WTC11 (cell line): ENCODE measurements at regions not wholly inside any gene's neighbourhood (a gene's known extent, or its start where the extent isn't known, plus 50 kb on each side); places are given as distances from the start of the nearest gene placed in this dataset.
A peak's percentile ranks its signal among the peaks of the same experiment; 100 is the strongest.

Experiments
- ATAC-seq: fragments of 200-7000 bp; cut with Tn5 transposase; 2 replicates; pipeline ENCODE4 v1.10.0; 2021; ENCODE audit warnings: mild to moderate bottlenecking, moderate library complexity
- CTCF ChIA-PET: fragments of 300-600 bp; sonication (Branson Sonifier 250); formaldehyde crosslinking; loops from one replicate; lab custom pipeline; 2021; ENCODE audit warnings: antibody characterized with exemption; lab: Charles Lee
- POLR2A ChIA-PET: fragments of 350-600 bp; sonication (Branson Sonifier 250); formaldehyde crosslinking; loops from one replicate; lab custom pipeline; 2021; ENCODE audit warnings: antibody characterized with exemption; lab: Charles Lee
- DNase-seq: peaks from one replicate; pipeline ENCODE4 v3.0.0; 2021; ENCODE audit warnings: low spot score
- H3K27ac Mint-ChIP-seq: 2 replicates; pipeline ENCODE4 v1.8.0; 2021; ENCODE audit warnings: mixed read lengths
- H3K27me3 Mint-ChIP-seq: 2 replicates; pipeline ENCODE4 v1.8.0; 2021; ENCODE audit warnings: low read depth, mild to moderate bottlenecking, moderate library complexity, mixed read lengths
- H3K36me3 Mint-ChIP-seq: 2 replicates; pipeline ENCODE4 v1.8.0; 2021; ENCODE audit warnings: mixed read lengths
- H3K4me1 Mint-ChIP-seq: 2 replicates; pipeline ENCODE4 v1.8.0; 2022; ENCODE audit warnings: mixed read lengths
- H3K4me3 Mint-ChIP-seq: 2 replicates; pipeline ENCODE4 v1.8.0; 2021; ENCODE audit warnings: mild to moderate bottlenecking, moderate library complexity, mixed read lengths
- H3K9me3 Mint-ChIP-seq: 2 replicates; pipeline ENCODE4 v1.8.0; 2021; ENCODE audit warnings: mixed read lengths
- AR ChIP-seq: fragments of 250-450 bp; sonication (Bioruptor Pico); IDR thresholded peaks from 2 replicates; pipeline ENCODE4 v1.9.0; 2021; ENCODE audit warnings: mild to moderate bottlenecking
- ATF6 ChIP-seq: sonication (generic); formaldehyde crosslinking; IDR thresholded peaks from 2 replicates; pipeline ENCODE4 v1.8.1; 2023; ENCODE audit warnings: mild to moderate bottlenecking, missing genetic modification reagents
- ELF4 ChIP-seq: sonication (generic); formaldehyde crosslinking; IDR thresholded peaks from 2 replicates; pipeline ENCODE4 v1.8.1; 2022; ENCODE audit warnings: low read depth, mild to moderate bottlenecking, moderate library complexity, missing genetic modification reagents
- ESRRA ChIP-seq: sonication (generic); formaldehyde crosslinking; IDR thresholded peaks from 2 replicates; pipeline ENCODE4 v1.8.1; 2022; ENCODE audit warnings: mild to moderate bottlenecking, missing genetic modification reagents, borderline replicate concordance
- FOXP1 ChIP-seq: sonication (generic); formaldehyde crosslinking; IDR thresholded peaks from 2 replicates; pipeline ENCODE4 v1.8.0; 2022; ENCODE audit warnings: missing genetic modification reagents, mild to moderate bottlenecking, moderate library complexity, borderline replicate concordance
- GRHL2 ChIP-seq: fragments of 250-450 bp; sonication (Bioruptor Pico); IDR thresholded peaks from 2 replicates; pipeline ENCODE4 v1.8.0; 2022; ENCODE audit warnings: mild to moderate bottlenecking, moderate library complexity; ENCODE audit not compliant: insufficient replicate concordance, severe bottlenecking
- HMGXB4 ChIP-seq: sonication (generic); formaldehyde crosslinking; IDR thresholded peaks from 2 replicates; pipeline ENCODE4 v1.8.1; 2023; ENCODE audit warnings: mild to moderate bottlenecking, moderate library complexity, missing genetic modification reagents
- JAZF1 ChIP-seq: fragments of 250-450 bp; sonication (Bioruptor Pico); IDR thresholded peaks from 2 replicates; pipeline ENCODE4 v1.9.0; 2021; ENCODE audit warnings: moderate library complexity, mild to moderate bottlenecking, inconsistent platforms
- MXD4 ChIP-seq: fragments of 250-450 bp; sonication (Bioruptor Pico); IDR thresholded peaks from 2 replicates; pipeline ENCODE4 v1.8.0; 2021; ENCODE audit warnings: mild to moderate bottlenecking, moderate library complexity, borderline replicate concordance
- NFYB ChIP-seq: sonication (generic); formaldehyde crosslinking; conservative IDR thresholded peaks from 2 replicates; pipeline ENCODE4 v1.8.0; 2022; ENCODE audit warnings: low read depth, missing genetic modification reagents
- PREB ChIP-seq: sonication (generic); formaldehyde crosslinking; IDR thresholded peaks from 2 replicates; pipeline ENCODE4 v1.8.1; 2022; ENCODE audit warnings: mild to moderate bottlenecking, missing genetic modification reagents, moderate library complexity, borderline replicate concordance
- RORB ChIP-seq: fragments of 250-450 bp; sonication (Bioruptor Pico); IDR thresholded peaks from 2 replicates; pipeline ENCODE4 v1.9.0; 2021; ENCODE audit warnings: mild to moderate bottlenecking
- SMAD4 ChIP-seq: sonication (generic); formaldehyde crosslinking; IDR thresholded peaks from 2 replicates; pipeline ENCODE4 v1.8.0; 2022; ENCODE audit warnings: mild to moderate bottlenecking, missing genetic modification reagents
- SOX15 ChIP-seq: fragments of 250-450 bp; sonication (Bioruptor Pico); IDR thresholded peaks from 2 replicates; pipeline ENCODE4 v1.9.0; 2021; ENCODE audit warnings: mild to moderate bottlenecking
- ZMAT4 ChIP-seq: fragments of 250-450 bp; sonication (Bioruptor Pico); IDR thresholded peaks from 2 replicates; pipeline ENCODE4 v1.9.0; 2021; ENCODE audit warnings: mild to moderate bottlenecking
- ZNF219 ChIP-seq: sonication (generic); formaldehyde crosslinking; IDR thresholded peaks from 2 replicates; pipeline ENCODE4 v1.8.0; 2023; ENCODE audit warnings: missing genetic modification reagents, mild to moderate bottlenecking, borderline replicate concordance
- ZNF263 ChIP-seq: sonication (generic); formaldehyde crosslinking; IDR thresholded peaks from 2 replicates; pipeline ENCODE4 v1.8.1; 2022; ENCODE audit warnings: low read depth, mild to moderate bottlenecking, moderate library complexity, missing genetic modification reagents
- ZNF423 ChIP-seq: fragments of 250-450 bp; sonication (Bioruptor Pico); IDR thresholded peaks from 2 replicates; pipeline ENCODE4 v2.1.2; 2022; ENCODE audit warnings: mild to moderate bottlenecking, moderate library complexity
- ZSCAN18 ChIP-seq: fragments of 250-450 bp; sonication (Bioruptor Pico); IDR thresholded peaks from 2 replicates; pipeline ENCODE4 v2.1.2; 2022; ENCODE audit warnings: mild to moderate bottlenecking, moderate library complexity

- ATAC-seq (no peak), DNase-seq (peak; percentile 0)
- no peak for TF ChIP-seq ELF4 (CRISPR knock-in tag)
- no peak for TF ChIP-seq FOXP1 (CRISPR knock-in tag)
- no peak for TF ChIP-seq ZNF219 (CRISPR knock-in tag)
- no peak for TF ChIP-seq SOX15 (CRISPR knock-in tag)
- TF ChIP-seq MXD4 (CRISPR knock-in tag), result no peak
- TF ChIP-seq ZNF423 (CRISPR knock-in tag), result no peak
- TF ChIP-seq SMAD4 (CRISPR knock-in tag), result no peak
- TF ChIP-seq GRHL2 (CRISPR knock-in tag), result no peak
- H3K4me1 Mint-ChIP-seq, result peaks cover 9% of the 10 kb centered on the region
- peaks cover 18% of the 10 kb centered on the region for H3K9me3 Mint-ChIP-seq
- ChIA-PET POLR2A (no interaction called here), CTCF (interaction anchor here (0.6 to 0.9 kb wide), 2 partner anchors 20 to 150 kb away, joined by 3 read pairs; no protein-coding TSS in a partner anchor)
- no peak overlapping the region for H3K4me3 Mint-ChIP-seq
- H3K27ac Mint-ChIP-seq, result no peak overlapping the region
- H3K27me3 Mint-ChIP-seq, result peaks cover 6% of the 10 kb centered on the region; the same call in 1 of the 2 replicates
- peaks cover 13% of the 10 kb centered on the region for H3K36me3 Mint-ChIP-seq
These were observed 115.9 kb downstream of the CPZ start for GRCh38 chr4:8708401-8709021.

GRCh38 chr4:8707045-8707781 is 114.6 kb downstream of the CPZ start:
- no peak overlapping the region for H3K4me3 Mint-ChIP-seq
- peak; percentile 10 for DNase-seq
- H3K4me1 Mint-ChIP-seq, result peaks cover 9% of the 10 kb centered on the region

More at GRCh38 chr4:8707045-8707781, 114.6 kb downstream of the CPZ start:
- H3K27me3 Mint-ChIP-seq, result no peaks in the 10 kb centered on the region
- no peak for ATAC-seq
- H3K9me3 Mint-ChIP-seq, result peaks cover 5% of the 10 kb centered on the region
- ChIA-PET CTCF (interaction anchor here (0.9 to 4.0 kb wide), 4 partner anchors 19 to 149 kb away, joined by 3 to 23 read pairs (median 4); no protein-coding TSS in a partner anchor), POLR2A (no interaction called here)
- no peak overlapping the region for H3K27ac Mint-ChIP-seq
- TF ChIP-seq HMGXB4 (CRISPR knock-in tag), result no peak
- TF ChIP-seq ZSCAN18 (CRISPR knock-in tag), result no peak
- TF ChIP-seq ZMAT4 (CRISPR knock-in tag), result no peak
- no peak for TF ChIP-seq RORB (CRISPR knock-in tag)
- no peak for TF ChIP-seq ATF6 (CRISPR knock-in tag)
- no peak for TF ChIP-seq NFYB (CRISPR knock-in tag)
- no peak for TF ChIP-seq AR
- no peak for TF ChIP-seq ESRRA (CRISPR knock-in tag)
- no peak for TF ChIP-seq PREB
- no peak for TF ChIP-seq JAZF1 (CRISPR knock-in tag)
- TF ChIP-seq ZNF263 (CRISPR knock-in tag), result no peak
- no peaks in the 10 kb centered on the region for H3K36me3 Mint-ChIP-seq
